Ishikawa (cell line): ENCODE measurements at regions not wholly inside any gene's neighbourhood (a gene's known extent, or its start where the extent isn't known, plus 50 kb on each side); places are given as distances from the start of the nearest gene placed in this dataset.

Experiments
- CEBPB ChIP-seq: IDR thresholded peaks from 2 replicates; pipeline ENCODE4 v1.6.1; 2012
- CREB1 ChIP-seq: IDR thresholded peaks from 2 replicates; pipeline ENCODE4 v1.6.1; 2012; ENCODE audit warnings: low read depth
- EP300 ChIP-seq: IDR thresholded peaks from 2 replicates; pipeline ENCODE4 v1.6.1; 2012; ENCODE audit warnings: borderline replicate concordance
- FOXM1 ChIP-seq: IDR thresholded peaks from 2 replicates; pipeline ENCODE4 v1.6.1; 2012; ENCODE audit warnings: low read depth, borderline replicate concordance
- MAX ChIP-seq: IDR thresholded peaks from 2 replicates; pipeline ENCODE4 v1.6.1; 2012
- RAD21 ChIP-seq: IDR thresholded peaks from 2 replicates; pipeline ENCODE4 v1.6.1; 2012; ENCODE audit warnings: low read depth
- REST ChIP-seq: IDR thresholded peaks from 2 replicates; pipeline ENCODE4 v1.6.1; 2012; ENCODE audit warnings: low read depth, mild to moderate bottlenecking
- TAF1 ChIP-seq: IDR thresholded peaks from 2 replicates; pipeline ENCODE4 v1.6.1; 2012; ENCODE audit warnings: low read depth, mild to moderate bottlenecking
- TEAD4 ChIP-seq: IDR thresholded peaks from 2 replicates; pipeline ENCODE4 v1.6.1; 2012
- YY1 ChIP-seq: IDR thresholded peaks from 2 replicates; pipeline ENCODE4 v1.6.1; 2012; ENCODE audit warnings: low read depth
- TF ChIP-seq, protein P1 (sequence below): IDR thresholded peaks from 2 replicates; pipeline ENCODE4 v1.6.1; 2012

GRCh38 chr11:88040148-88040496 lies 135.1 kb downstream of the RAB38 start:
- TF ChIP-seq, protein P1, sequence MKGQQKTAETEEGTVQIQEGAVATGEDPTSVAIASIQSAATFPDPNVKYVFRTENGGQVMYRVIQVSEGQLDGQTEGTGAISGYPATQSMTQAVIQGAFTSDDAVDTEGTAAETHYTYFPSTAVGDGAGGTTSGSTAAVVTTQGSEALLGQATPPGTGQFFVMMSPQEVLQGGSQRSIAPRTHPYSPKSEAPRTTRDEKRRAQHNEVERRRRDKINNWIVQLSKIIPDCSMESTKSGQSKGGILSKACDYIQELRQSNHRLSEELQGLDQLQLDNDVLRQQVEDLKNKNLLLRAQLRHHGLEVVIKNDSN: no peak
- no peak for TF ChIP-seq MAX
- TF ChIP-seq FOXM1: no peak
- no peak for TF ChIP-seq CREB1
- TF ChIP-seq TEAD4: no peak
- TF ChIP-seq CEBPB: no peak
- no peak for TF ChIP-seq RAD21
- no peak for TF ChIP-seq REST
- TF ChIP-seq YY1: no peak
- TF ChIP-seq EP300: no peak
- TF ChIP-seq TAF1: no peak
